CD1c-positive myeloid dendritic cell (primary cell): ENCODE measurements at regions not wholly inside any gene's neighbourhood (a gene's known extent, or its start where the extent isn't known, plus 50 kb on each side); places are given as distances from the start of the nearest gene placed in this dataset.
"Not testable (repeated sequence)": the region's sequence is repeated elsewhere in the genome, so short reads cannot be mapped to it uniquely, and the experiment has no call there.

Source experiments
- DNase-seq: peaks from one replicate; pipeline ENCODE4 v3.0.0-alpha.2; 2016; ENCODE audit errors: extremely low spot score

DNA sequence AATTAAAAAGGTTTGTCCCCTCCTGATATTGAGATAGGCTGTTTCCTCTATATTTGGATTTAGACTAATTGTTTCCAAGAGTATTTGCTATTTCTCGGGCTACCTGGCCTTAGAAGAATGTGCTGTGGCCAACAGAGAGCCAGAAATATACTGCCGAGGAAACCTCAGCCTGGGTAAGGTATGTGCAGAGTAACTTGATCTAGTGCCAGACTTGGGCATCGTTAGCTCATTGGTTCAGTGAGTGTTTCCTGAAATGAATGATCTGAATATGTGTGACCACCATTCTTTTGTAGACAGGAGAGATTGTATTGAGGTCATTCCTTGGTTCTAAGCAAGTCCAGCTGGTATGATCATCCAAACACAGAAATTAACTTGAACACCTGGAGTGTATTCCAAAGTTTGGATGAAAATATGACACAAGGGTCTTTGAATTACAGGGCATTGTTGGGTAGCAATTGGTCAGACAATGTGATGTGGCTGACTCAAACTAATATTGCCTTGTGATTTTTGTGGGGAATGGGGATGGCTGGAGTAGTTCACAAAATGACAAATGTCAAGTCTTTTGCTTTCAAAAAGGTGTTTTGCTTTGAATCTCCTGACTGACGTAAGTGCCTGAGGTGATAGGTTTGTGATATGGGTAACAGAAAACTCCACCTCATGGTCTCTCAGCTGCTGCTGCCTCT lies 100.2 kb upstream of the CXCL13 start:
- DNase-seq, result no peak

DNA sequence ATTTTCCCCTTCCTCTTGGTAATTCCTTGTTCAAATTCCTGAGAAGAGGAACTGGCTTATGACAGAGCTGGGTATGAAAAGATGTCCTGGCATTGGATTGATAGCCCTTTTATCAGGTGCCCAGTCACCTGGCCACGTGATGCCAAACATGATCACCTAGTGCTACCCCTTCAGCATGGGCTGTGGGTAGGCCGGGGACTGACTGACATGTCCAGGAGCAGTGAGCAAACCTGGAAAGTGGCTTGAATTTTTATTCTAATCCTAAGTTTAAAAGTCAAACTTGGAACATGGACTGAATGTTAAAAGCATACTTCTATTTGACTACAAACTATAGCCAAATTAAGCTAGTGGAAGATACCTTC lies 99.7 kb upstream of the CXCL13 start:
- no peak for DNase-seq

DNA sequence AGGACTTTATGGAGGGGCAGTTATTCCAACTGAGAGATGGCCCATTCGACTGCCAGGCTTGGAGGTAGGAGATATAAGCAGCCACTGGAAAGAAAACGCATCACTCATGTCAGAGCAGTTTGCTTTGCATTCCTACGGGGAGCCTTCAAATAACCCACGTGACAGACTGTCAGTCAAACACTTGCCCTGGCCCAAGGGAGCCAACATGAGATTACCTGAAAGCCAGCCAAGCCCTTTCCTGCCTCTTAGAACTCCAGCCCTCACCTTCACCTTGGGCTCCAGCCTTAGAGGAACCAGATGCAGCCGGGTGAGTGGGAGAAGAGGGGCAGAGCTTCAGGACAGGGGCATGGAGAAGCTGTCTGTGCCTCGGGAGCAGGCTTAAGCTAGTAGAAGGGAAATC lies 95.3 kb upstream of the CXCL13 start:
- DNase-seq, result no peak

DNA sequence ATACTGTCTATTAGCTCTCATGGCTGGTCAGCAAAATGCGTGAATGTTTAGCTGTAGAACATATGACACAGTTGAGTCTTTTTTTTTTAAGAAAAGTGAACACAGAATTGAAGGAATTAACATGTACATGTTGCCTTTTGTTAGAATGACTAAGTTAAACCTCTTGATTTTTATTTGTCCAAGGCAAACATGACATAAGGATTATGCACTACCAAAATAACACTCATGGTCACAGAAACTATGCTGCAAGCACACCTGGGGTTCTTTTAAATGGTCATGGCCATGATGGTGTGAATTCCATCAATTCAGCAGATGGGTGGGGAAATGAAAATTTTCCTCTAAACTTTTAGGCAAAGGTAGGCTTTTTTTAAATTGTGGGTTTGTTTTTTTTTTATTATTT lies 80.1 kb upstream of the CXCL13 start:
- DNase-seq, result no peak

DNA sequence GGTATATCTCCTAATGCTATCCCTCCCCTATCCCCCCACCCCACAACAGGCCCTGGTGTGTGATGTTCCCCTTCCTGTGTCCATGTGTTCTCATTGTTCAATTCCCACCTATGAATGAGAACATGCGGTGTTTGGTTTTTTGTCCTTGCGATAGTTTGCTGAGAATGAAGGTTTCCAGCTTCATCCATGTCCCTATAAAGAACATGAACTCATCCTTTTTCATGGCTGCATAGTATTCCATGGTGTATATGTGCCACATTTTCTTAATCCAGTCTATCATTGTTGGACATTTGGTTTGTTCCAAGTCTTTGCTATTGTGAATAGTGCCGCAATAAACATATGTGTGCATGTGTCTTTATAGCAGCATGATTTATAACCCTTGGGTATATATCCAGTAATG lies 77.7 kb upstream of the CXCL13 start:
- not testable (repeated sequence) for DNase-seq

DNA sequence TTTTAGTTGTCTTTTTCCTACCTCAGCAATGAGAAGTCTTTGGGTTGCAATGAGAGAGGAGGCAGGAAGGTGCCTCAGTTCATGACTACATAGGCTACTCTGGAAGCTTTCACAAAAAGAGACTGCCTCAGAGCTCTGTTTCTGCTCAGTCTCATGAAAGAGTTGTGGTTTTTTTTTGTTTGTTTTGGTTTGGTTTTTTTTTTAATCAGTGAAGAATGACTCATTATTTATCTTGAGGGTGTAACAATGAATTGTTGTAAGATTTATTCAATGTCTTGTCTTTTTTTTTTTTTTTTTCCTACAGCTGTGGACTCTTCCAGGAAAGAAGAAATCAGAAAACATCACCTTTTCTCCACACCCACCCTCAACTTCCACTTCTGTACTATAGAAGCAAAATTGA lies 67.5 kb upstream of the CXCL13 start:
- DNase-seq, result no peak

DNA sequence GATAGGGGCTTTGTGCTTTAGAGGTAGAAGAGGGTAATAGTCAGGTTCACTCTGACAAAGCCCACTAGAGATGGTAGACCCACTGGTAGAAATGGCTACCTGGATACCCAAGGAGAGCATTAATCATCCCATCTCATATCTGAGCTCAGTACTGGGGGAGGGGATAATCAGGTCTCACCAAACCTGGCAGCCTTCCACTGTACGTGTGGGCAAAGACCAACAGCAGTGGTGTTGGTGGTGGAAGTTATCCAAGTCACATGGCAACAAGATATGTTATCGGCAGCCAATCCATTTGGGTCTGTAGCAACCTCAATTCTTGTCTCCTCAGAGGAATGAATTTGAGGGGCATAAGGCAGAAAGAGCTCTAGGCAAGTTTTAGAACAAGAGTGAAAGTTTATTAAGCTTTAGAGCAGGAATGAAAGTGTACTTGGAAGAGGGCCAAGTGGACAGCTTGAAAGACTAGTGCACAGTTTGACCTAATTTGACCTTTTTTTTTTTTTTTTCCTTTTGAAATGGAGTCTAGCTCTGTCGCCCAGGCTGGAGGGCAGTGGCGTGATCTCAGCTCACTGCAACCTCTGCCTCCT lies 67.0 kb upstream of the CXCL13 start:
- DNase-seq, result no peak
